GM12878 (cell line): ENCODE measurements at regions not wholly inside any gene's neighbourhood (a gene's known extent, or its start where the extent isn't known, plus 50 kb on each side); places are given as distances from the start of the nearest gene placed in this dataset.

Experiments
- ATAC-seq: fragments of 200-7000 bp; cut with Tn5 transposase; 3 replicates; pipeline ENCODE4 v1.9.1; 2020; ENCODE audit warnings: mild to moderate bottlenecking, moderate library complexity
- BruUV-seq: library from RNA; stranded (reverse); fragments of 400-500 nt; replicated peaks from 2 replicates; lab custom pipeline; 2021; lab: Mats Ljungman, UMichigan
- CTCF ChIA-PET: fragments of 300-600 bp; sonication (Branson Sonifier 250); formaldehyde crosslinking; extraction: SDS; loops from one replicate; lab custom pipeline; 2021; ENCODE audit warnings: inconsistent platforms; lab: Yijun Ruan, JAX
- POLR2A ChIA-PET: fragments of 350-600 bp; formaldehyde crosslinking; extraction: SDS; loops from one replicate; lab custom pipeline; 2021; ENCODE audit warnings: inconsistent platforms; lab: Charles Lee
- RAD21 ChIA-PET: fragments of 300-600 bp; sonication (Branson Sonifier 250); formaldehyde crosslinking; loops from one replicate; lab custom pipeline; 2023; ENCODE audit warnings: antibody characterized with exemption; ENCODE audit not compliant: unreplicated experiment; lab: Charles Lee
- SMC1A ChIA-PET: fragments of 300-600 bp; sonication (Branson Sonifier 250); formaldehyde crosslinking; loops from one replicate; lab custom pipeline; 2023; ENCODE audit not compliant: unreplicated experiment, uncharacterized antibody; lab: Charles Lee
- DNase-seq: peaks from one replicate; pipeline ENCODE4 v3.0.0-alpha.2; 2011; ENCODE audit warnings: low read depth, low spot score
- FAIRE-seq: peaks from 3 replicates; lab custom pipeline; 2011; peaks lifted over from hg19 to GRCh38; lab: Jason Lieb, UNC
- H2AFZ ChIP-seq: 2 replicates; pipeline ENCODE4 v1.6.0; 2011; ENCODE audit warnings: low read depth, low read length, control low read depth; ENCODE audit not compliant: control insufficient read depth
- H3K27ac ChIP-seq: 2 replicates; pipeline ENCODE4 v1.5.1; 2011; ENCODE audit warnings: control low read depth; ENCODE audit not compliant: control insufficient read depth, insufficient read depth
- H3K27me3 ChIP-seq, 2 experiments: replicated peaks in 1 of 2; 2 replicates each; pipeline versions ENCODE4 v1.6.0 to v1.6.1; 2011; ENCODE audit warnings: low read length in 1 of 2; ENCODE audit not compliant: control insufficient read depth in 2 of 2, insufficient read depth in 2 of 2
- H3K36me3 ChIP-seq, 2 experiments: 2 replicates each; pipeline ENCODE4 v1.5.1; 2011; ENCODE audit warnings: low read length in 1 of 2; ENCODE audit not compliant: control insufficient read depth in 2 of 2, insufficient read depth in 2 of 2
- H3K4me1 ChIP-seq: 2 replicates; pipeline ENCODE4 v1.6.1; 2011; ENCODE audit warnings: mild to moderate bottlenecking, low read length, moderate library complexity, mixed read lengths; ENCODE audit not compliant: control insufficient read depth, insufficient read depth
- H3K4me2 ChIP-seq: 2 replicates; pipeline ENCODE4 v1.6.0; 2011; ENCODE audit warnings: control low read depth; ENCODE audit not compliant: control insufficient read depth, insufficient read depth
- H3K4me3 ChIP-seq: fragments of 200-600 bp; sonication (generic); 2 replicates; pipeline ENCODE4 v1.5.1; 2016
- H3K79me2 ChIP-seq: 2 replicates; pipeline ENCODE4 v1.6.0; 2011; ENCODE audit warnings: low read length; ENCODE audit not compliant: control insufficient read depth, insufficient read depth
- H3K9ac ChIP-seq: 2 replicates; pipeline ENCODE4 v1.8.0; 2011; ENCODE audit warnings: low read length, control low read depth, mixed read lengths; ENCODE audit not compliant: control insufficient read depth, insufficient read depth
- H3K9me3 ChIP-seq: replicated peaks from 3 replicates; pipeline ENCODE4 v1.5.1; 2011; ENCODE audit warnings: mild to moderate bottlenecking, low read length; ENCODE audit not compliant: control insufficient read depth, insufficient read depth
- H4K20me1 ChIP-seq: 2 replicates; pipeline ENCODE4 v1.6.0; 2011; ENCODE audit not compliant: control insufficient read depth, insufficient read depth
- HDGF ChIP-seq: fragments of 450-650 bp; IDR thresholded peaks from 2 replicates; pipeline ENCODE4 v1.6.1; 2016; ENCODE audit warnings: antibody characterized with exemption
- JUND ChIP-seq: IDR thresholded peaks from 2 replicates; pipeline ENCODE4 v1.6.1; 2012; ENCODE audit warnings: low read depth, mild to moderate bottlenecking, low read length, improper control_type of control experiment, moderate library complexity
- POLR2AphosphoS5 ChIP-seq: IDR thresholded peaks from 2 replicates; pipeline ENCODE4 v1.6.1; 2011; ENCODE audit warnings: mild to moderate bottlenecking, low read length, inconsistent platforms
- SMAD1 ChIP-seq: fragments of 450-650 bp; IDR thresholded peaks from 2 replicates; pipeline ENCODE4 v1.6.1; 2018; ENCODE audit warnings: mild to moderate bottlenecking, low read depth; ENCODE audit not compliant: partially characterized antibody
- SMC3 ChIP-seq: IDR thresholded peaks from 2 replicates; pipeline ENCODE4 v1.6.1; 2011; ENCODE audit warnings: low read length, improper control_type of control experiment, borderline replicate concordance
- STAT3 ChIP-seq: IDR thresholded peaks from 2 replicates; pipeline ENCODE4 v1.6.1; 2011; ENCODE audit warnings: low read depth, low read length, improper control_type of control experiment
- SUPT20H ChIP-seq: IDR thresholded peaks from 2 replicates; pipeline ENCODE4 v1.6.1; 2011; ENCODE audit warnings: low read depth, mild to moderate bottlenecking, low read length, moderate library complexity, borderline replicate concordance; ENCODE audit not compliant: control insufficient read depth
- ZBTB33 ChIP-seq: fragments of 450-650 bp; IDR thresholded peaks from 2 replicates; pipeline ENCODE4 v1.6.1; 2017; ENCODE audit warnings: mild to moderate bottlenecking
- WGBS: methylation state at CpG from one replicate; pipeline ENCODE4 v1.1.6; 2016; ENCODE audit warnings: low lambda C conversion rate; ENCODE audit not compliant: insufficient replicate concordance, insufficient coverage; ENCODE audit errors: missing lambda C conversion rate; 5-methylcytosine and 5-hydroxymethylcytosine counted together
- in situ Hi-C: fragments of 300-500 bp; cut with MboI; formaldehyde crosslinking; loops from 9 replicates; pipeline ENCODE4 v1.14.3; 2018; ENCODE audit warnings: mixed read lengths
- intact Hi-C: fragments of 100-400 bp; cut with micrococcal nuclease; formaldehyde crosslinking; loops from one replicate; pipeline ENCODE4 v1.14.2; 2022; ENCODE audit not compliant: unreplicated experiment

- Histone ChIP-seq H3K9ac (no peak overlapping the region), H3K4me3 (no peak overlapping the region), H3K4me2 (no peak overlapping the region), H3K36me3 (no peaks in the 10 kb centered on the region), H4K20me1 (no peaks in the 10 kb centered on the region), H2AFZ (no peak overlapping the region), H3K27me3 (no peaks in the 10 kb centered on the region), H3K79me2 (no peaks in the 10 kb centered on the region), H3K9me3 (no peaks in the 10 kb centered on the region), H3K4me1 (no peaks in the 10 kb centered on the region), H3K27ac (no peak overlapping the region)
- ATAC-seq: no peak
- SMC1A ChIA-PET: interaction anchor here (1.0 kb wide), 1 partner anchor 69 kb away, joined by 3 read pairs; no protein-coding TSS in a partner anchor
- POLR2A ChIA-PET: no interaction called here
- 38% methylated on average over 3 of the region's 3 CpGs for WGBS
- RAD21 ChIA-PET: interaction anchor here (0.6 kb wide), 1 partner anchor 1009 kb away, joined by 3 read pairs; no protein-coding TSS in a partner anchor
- TF ChIP-seq SUPT20H: no peak
- no peak for TF ChIP-seq STAT3
- no peak for TF ChIP-seq HDGF
- no peak for TF ChIP-seq JUND
- no peak for TF ChIP-seq SMAD1
- no peak for TF ChIP-seq SMC3
- no peak for FAIRE-seq
- no TSS peak for BruUV-seq
- intact Hi-C loops (no loop called here), in situ Hi-C loops (no loop called here)
- no peak for DNase-seq
- CTCF ChIA-PET: no interaction called here
These were observed 337.0 kb upstream of the MEOX2 start for GRCh38 chr7:16023503-16023902.

- no peak for ATAC-seq
- Histone ChIP-seq H3K27ac (no peak overlapping the region), H3K36me3 (no peaks in the 10 kb centered on the region), H3K27me3 (no peaks in the 10 kb centered on the region), H4K20me1 (no peaks in the 10 kb centered on the region), H3K9ac (no peak overlapping the region), H3K9me3 (no peaks in the 10 kb centered on the region), H3K4me3 (no peak overlapping the region), H3K79me2 (no peaks in the 10 kb centered on the region), H3K4me1 (no peaks in the 10 kb centered on the region), H3K4me2 (no peak overlapping the region), H2AFZ (no peak overlapping the region)
- ChIA-PET POLR2A (no interaction called here), SMC1A (no interaction called here), RAD21 (no interaction called here), CTCF (no interaction called here)
- 0% methylated on average over 2 of the region's 2 CpGs for WGBS
- BruUV-seq: no TSS peak
- in situ Hi-C loops: no loop called here
- no peak for DNase-seq
- FAIRE-seq: no peak
- TF ChIP-seq POLR2AphosphoS5: no peak
- no peak for TF ChIP-seq ZBTB33
- intact Hi-C loops: no loop called here
These were observed 336.6 kb upstream of the MEOX2 start for GRCh38 chr7:16023046-16023445.
